ENCODE measurements at regions not wholly inside any gene's neighbourhood (a gene's known extent, or its start where the extent isn't known, plus 50 kb on each side); places are given as distances from the start of the nearest gene placed in this dataset.

DNA sequence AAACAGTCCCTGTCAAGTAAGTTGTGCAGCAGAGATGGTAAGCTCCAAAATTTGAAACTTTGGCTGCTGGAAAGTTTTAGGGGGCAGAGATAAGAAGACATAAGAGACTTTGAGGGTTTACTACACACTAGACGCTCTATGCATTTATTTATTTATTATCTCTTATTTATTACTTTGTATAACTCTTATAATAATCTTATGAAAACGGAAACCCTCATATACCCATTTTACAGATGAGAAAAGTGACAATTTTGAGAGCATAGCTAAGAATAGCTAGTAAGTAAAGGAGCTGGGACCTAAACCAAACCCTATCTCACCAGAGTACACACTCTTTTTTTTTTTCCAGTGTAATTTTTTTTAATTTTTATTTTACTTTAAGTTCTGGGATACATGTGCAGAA lies 112.8 kb upstream of the PKDCC start:
- TF ChIP-seq, protein P1, sequence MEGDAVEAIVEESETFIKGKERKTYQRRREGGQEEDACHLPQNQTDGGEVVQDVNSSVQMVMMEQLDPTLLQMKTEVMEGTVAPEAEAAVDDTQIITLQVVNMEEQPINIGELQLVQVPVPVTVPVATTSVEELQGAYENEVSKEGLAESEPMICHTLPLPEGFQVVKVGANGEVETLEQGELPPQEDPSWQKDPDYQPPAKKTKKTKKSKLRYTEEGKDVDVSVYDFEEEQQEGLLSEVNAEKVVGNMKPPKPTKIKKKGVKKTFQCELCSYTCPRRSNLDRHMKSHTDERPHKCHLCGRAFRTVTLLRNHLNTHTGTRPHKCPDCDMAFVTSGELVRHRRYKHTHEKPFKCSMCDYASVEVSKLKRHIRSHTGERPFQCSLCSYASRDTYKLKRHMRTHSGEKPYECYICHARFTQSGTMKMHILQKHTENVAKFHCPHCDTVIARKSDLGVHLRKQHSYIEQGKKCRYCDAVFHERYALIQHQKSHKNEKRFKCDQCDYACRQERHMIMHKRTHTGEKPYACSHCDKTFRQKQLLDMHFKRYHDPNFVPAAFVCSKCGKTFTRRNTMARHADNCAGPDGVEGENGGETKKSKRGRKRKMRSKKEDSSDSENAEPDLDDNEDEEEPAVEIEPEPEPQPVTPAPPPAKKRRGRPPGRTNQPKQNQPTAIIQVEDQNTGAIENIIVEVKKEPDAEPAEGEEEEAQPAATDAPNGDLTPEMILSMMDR (conservative IDR thresholded peaks at IDR 0.05 in 1 of 2, IDR thresholded peaks at IDR 0.05 in 1 of 2; ENCODE audit: low read depth in 1 of 2, low read length in 2 of 2): no peak
- TF ChIP-seq EZH2 (IDR thresholded peaks at IDR 0.05; ENCODE audit: low read length, missing control alignments): no peak

Measured in fibroblast of lung (primary cell).